Neural cell (in vitro differentiated cells): ENCODE measurements at regions not wholly inside any gene's neighbourhood (a gene's known extent, or its start where the extent isn't known, plus 50 kb on each side); places are given as distances from the start of the nearest gene placed in this dataset.

Experiments
- H2AFZ ChIP-seq: fragments of 200-600, 300-800 bp; sonication (generic), shearing (Covaris generic); 2 replicates; pipeline ENCODE4 v1.6.0; 2014; ENCODE audit warnings: low read depth, mild to moderate bottlenecking, antibody characterized with exemption, low read length, moderate library complexity
- H3F3A ChIP-seq: fragments of 200-600 bp; shearing (Covaris generic); 2 replicates; pipeline ENCODE4 v1.6.1; 2016; ENCODE audit warnings: mild to moderate bottlenecking, moderate library complexity, mixed read lengths, antibody characterized with exemption, low read length; ENCODE audit not compliant: insufficient read depth, poor library complexity, severe bottlenecking
- H3K27ac ChIP-seq: fragments of 200-600, 300-800 bp; sonication (generic), shearing (Covaris generic); 2 replicates; pipeline ENCODE4 v1.5.1; 2014; ENCODE audit warnings: mild to moderate bottlenecking, low read length, moderate library complexity
- H3K27me3 ChIP-seq: fragments of 300-800, 200-600 bp; sonication (generic), shearing (Covaris generic); 2 replicates; pipeline ENCODE4 v1.6.0; 2014; ENCODE audit warnings: mild to moderate bottlenecking, low read depth, low read length, moderate library complexity; ENCODE audit not compliant: insufficient read depth
- H3K36me3 ChIP-seq: fragments of 300-800, 200-600 bp; sonication (generic), shearing (Covaris generic); 2 replicates; pipeline ENCODE4 v1.5.1; 2014; ENCODE audit warnings: mild to moderate bottlenecking, antibody characterized with exemption, low read length, moderate library complexity; ENCODE audit not compliant: insufficient read depth
- H3K4me2 ChIP-seq: fragments of 300-800, 200-600 bp; sonication (generic), shearing (Covaris generic); 2 replicates; pipeline ENCODE4 v1.6.0; 2014; ENCODE audit warnings: mild to moderate bottlenecking, low read length
- H3K4me3 ChIP-seq: fragments of 300-800, 200-600 bp; sonication (generic), shearing (Covaris generic); 2 replicates; pipeline ENCODE4 v1.5.1; 2014; ENCODE audit warnings: mild to moderate bottlenecking, low read length, moderate library complexity
- H3K79me2 ChIP-seq: fragments of 200-600 bp; shearing (Covaris generic); replicated peaks from 2 replicates; pipeline ENCODE4 v1.6.0; 2014; ENCODE audit warnings: mild to moderate bottlenecking, low read length, moderate library complexity; ENCODE audit not compliant: insufficient read depth
- H3K9ac ChIP-seq: fragments of 300-800, 200-600 bp; sonication (generic), shearing (Covaris generic); 2 replicates; pipeline ENCODE4 v1.6.1; 2016; ENCODE audit warnings: mild to moderate bottlenecking, low read length, mixed read lengths
- H3K9me2 ChIP-seq: fragments of 200-600 bp; shearing (Covaris generic); 2 replicates; pipeline ENCODE4 v1.6.1; 2016; ENCODE audit warnings: mild to moderate bottlenecking, low read length, mixed read lengths; ENCODE audit not compliant: insufficient read depth
- H3K9me3 ChIP-seq: fragments of 200-600, 300-800 bp; sonication (generic), shearing (Covaris generic); 2 replicates; pipeline ENCODE4 v1.6.1; 2016; ENCODE audit warnings: mild to moderate bottlenecking, mixed run types, low read length, moderate library complexity, mixed read lengths
- H4K20me1 ChIP-seq: fragments of 200-600 bp; shearing (Covaris generic); 2 replicates; pipeline ENCODE4 v1.6.1; 2016; ENCODE audit warnings: mild to moderate bottlenecking, mixed run types; ENCODE audit not compliant: insufficient read depth
- EP300 ChIP-seq: fragments of 450-650 bp; conservative IDR thresholded peaks from 2 replicates; pipeline ENCODE4 v1.6.1; 2014; ENCODE audit warnings: antibody characterized with exemption, mild to moderate bottlenecking, moderate library complexity; ENCODE audit not compliant: poor library complexity, severe bottlenecking
- EZH2 ChIP-seq: fragments of 200-600, 300-800 bp; shearing (Covaris generic), sonication (generic); IDR thresholded peaks from 2 replicates; pipeline ENCODE4 v1.6.1; 2014; ENCODE audit warnings: antibody characterized with exemption, low read length, borderline replicate concordance, mild to moderate bottlenecking; ENCODE audit not compliant: insufficient read depth, poor library complexity, severe bottlenecking
- MXI1 ChIP-seq: fragments of 450-650 bp; conservative IDR thresholded peaks from 2 replicates; pipeline ENCODE4 v1.6.1; 2014; ENCODE audit warnings: antibody characterized with exemption, mild to moderate bottlenecking; ENCODE audit not compliant: poor library complexity, severe bottlenecking
- POLR2AphosphoS5 ChIP-seq: IDR thresholded peaks from 2 replicates; pipeline ENCODE4 v1.6.1; 2012
- RAD21 ChIP-seq: fragments of 450-650 bp; conservative IDR thresholded peaks from 2 replicates; pipeline ENCODE4 v1.6.1; 2014; ENCODE audit warnings: antibody characterized with exemption, mild to moderate bottlenecking, moderate library complexity
- REST ChIP-seq: IDR thresholded peaks from 2 replicates; pipeline ENCODE4 v1.6.1; 2012; ENCODE audit warnings: borderline replicate concordance
- SMC3 ChIP-seq: fragments of 450-650 bp; conservative IDR thresholded peaks from 2 replicates; pipeline ENCODE4 v1.6.1; 2014; ENCODE audit warnings: antibody characterized with exemption, mild to moderate bottlenecking, moderate library complexity; ENCODE audit not compliant: poor library complexity
- TAF1 ChIP-seq: IDR thresholded peaks from 2 replicates; pipeline ENCODE4 v1.6.1; 2012; ENCODE audit warnings: low read depth
- TF ChIP-seq, protein P1 (sequence below): fragments of 450-650 bp; IDR thresholded peaks from 2 replicates; pipeline ENCODE4 v1.5.1; 2014; ENCODE audit warnings: antibody characterized with exemption, mild to moderate bottlenecking, moderate library complexity; ENCODE audit not compliant: poor library complexity, severe bottlenecking

GRCh38 chr15:81784751-81785150, 261.1 kb downstream of the MEX3B start:
- TF ChIP-seq TAF1 (no peak), REST (no peak), EP300 (no peak), POLR2AphosphoS5 (no peak), RAD21 (no peak), EZH2 (no peak), MXI1 (no peak)
- TF ChIP-seq, protein P1, sequence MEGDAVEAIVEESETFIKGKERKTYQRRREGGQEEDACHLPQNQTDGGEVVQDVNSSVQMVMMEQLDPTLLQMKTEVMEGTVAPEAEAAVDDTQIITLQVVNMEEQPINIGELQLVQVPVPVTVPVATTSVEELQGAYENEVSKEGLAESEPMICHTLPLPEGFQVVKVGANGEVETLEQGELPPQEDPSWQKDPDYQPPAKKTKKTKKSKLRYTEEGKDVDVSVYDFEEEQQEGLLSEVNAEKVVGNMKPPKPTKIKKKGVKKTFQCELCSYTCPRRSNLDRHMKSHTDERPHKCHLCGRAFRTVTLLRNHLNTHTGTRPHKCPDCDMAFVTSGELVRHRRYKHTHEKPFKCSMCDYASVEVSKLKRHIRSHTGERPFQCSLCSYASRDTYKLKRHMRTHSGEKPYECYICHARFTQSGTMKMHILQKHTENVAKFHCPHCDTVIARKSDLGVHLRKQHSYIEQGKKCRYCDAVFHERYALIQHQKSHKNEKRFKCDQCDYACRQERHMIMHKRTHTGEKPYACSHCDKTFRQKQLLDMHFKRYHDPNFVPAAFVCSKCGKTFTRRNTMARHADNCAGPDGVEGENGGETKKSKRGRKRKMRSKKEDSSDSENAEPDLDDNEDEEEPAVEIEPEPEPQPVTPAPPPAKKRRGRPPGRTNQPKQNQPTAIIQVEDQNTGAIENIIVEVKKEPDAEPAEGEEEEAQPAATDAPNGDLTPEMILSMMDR: no peak
- H2AFZ ChIP-seq: no peak overlapping the region

DNA sequence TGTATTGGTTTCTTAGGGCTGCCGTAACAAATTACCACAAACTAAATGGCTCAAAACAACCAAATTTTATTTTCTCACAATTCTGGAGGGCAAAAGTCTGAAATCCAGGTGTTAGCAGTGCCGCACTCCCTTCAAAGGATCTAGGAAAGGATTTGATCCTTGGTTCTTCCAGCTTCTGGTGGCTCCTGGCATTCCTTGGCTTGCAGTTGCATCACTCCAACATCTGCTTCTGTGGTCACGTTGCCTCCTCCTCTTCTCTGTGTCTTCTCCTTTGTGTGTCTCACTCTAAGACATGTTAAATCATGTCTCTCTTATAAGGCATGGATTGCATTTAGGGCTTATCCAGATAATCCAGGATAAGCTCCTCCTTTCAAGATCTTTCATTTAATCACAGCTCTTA, 262.2 kb downstream of the MEX3B start:
- H3K4me3 ChIP-seq: no peak overlapping the region
- no peaks in the 10 kb centered on the region for H3K9me2 ChIP-seq
- no peaks in the 10 kb centered on the region for H3K27me3 ChIP-seq
- no peak overlapping the region for H3K4me2 ChIP-seq
- H3K79me2 ChIP-seq: no peaks in the 10 kb centered on the region
- H3K27ac ChIP-seq: no peak overlapping the region
- no peak for TF ChIP-seq REST
- no peak for TF ChIP-seq MXI1
- TF ChIP-seq, protein P1: no peak
- TF ChIP-seq TAF1: no peak
- no peak for TF ChIP-seq EP300
- TF ChIP-seq RAD21: no peak
- no peak for TF ChIP-seq EZH2
- TF ChIP-seq SMC3: no peak
- no peak for TF ChIP-seq POLR2AphosphoS5
- no peaks in the 10 kb centered on the region for H3K9me3 ChIP-seq
- H3K9ac ChIP-seq: no peak overlapping the region
- H3K36me3 ChIP-seq: no peaks in the 10 kb centered on the region
- H3F3A ChIP-seq: no peaks in the 10 kb centered on the region
- H4K20me1 ChIP-seq: no peaks in the 10 kb centered on the region
- no peak overlapping the region for H2AFZ ChIP-seq

More at GRCh38 chr15:81784751-81785150, 261.1 kb downstream of the MEX3B start:
- H3K9me2 ChIP-seq: no peaks in the 10 kb centered on the region
- no peaks in the 10 kb centered on the region for H3K79me2 ChIP-seq
- H3K27me3 ChIP-seq: no peaks in the 10 kb centered on the region
- no peaks in the 10 kb centered on the region for H3K9me3 ChIP-seq
- no peaks in the 10 kb centered on the region for H3F3A ChIP-seq
- H3K27ac ChIP-seq: no peak overlapping the region
- no peaks in the 10 kb centered on the region for H4K20me1 ChIP-seq
- H3K36me3 ChIP-seq: no peaks in the 10 kb centered on the region
- no peak overlapping the region for H3K4me2 ChIP-seq
- H3K4me3 ChIP-seq: no peak overlapping the region
- no peak overlapping the region for H3K9ac ChIP-seq
